ENCODE measurements at regions not wholly inside any gene's neighbourhood (a gene's known extent, or its start where the extent isn't known, plus 50 kb on each side); places are given as distances from the start of the nearest gene placed in this dataset.

- no peak for TF ChIP-seq CTCF (IDR thresholded peaks at IDR 0.05; ENCODE audit: unreplicated experiment)
- H3K27ac Mint-ChIP-seq: no peak overlapping the region
- H3K4me1 Mint-ChIP-seq (ENCODE audit: low read depth): no peaks in the 10 kb centered on the region
- no peaks in the 10 kb centered on the region for H3K36me3 Mint-ChIP-seq (ENCODE audit: insufficient read depth)
- no peaks in the 10 kb centered on the region for H3K9me3 Mint-ChIP-seq (ENCODE audit: low read depth)
- no peak overlapping the region for H3K4me3 Mint-ChIP-seq (ENCODE audit: low read depth)
- no peak for DNase-seq (ENCODE audit: low spot score, unreplicated experiment)
- peaks cover 13% of the 10 kb centered on the region for H3K27me3 Mint-ChIP-seq
These were observed 175.0 kb upstream of the PITRM1 start for GRCh38 chr10:3347413-3348182.

- no peaks in the 10 kb centered on the region for H3K4me1 Mint-ChIP-seq (ENCODE audit: low read depth)
- H3K9me3 Mint-ChIP-seq (ENCODE audit: low read depth): no peaks in the 10 kb centered on the region
- H3K4me3 Mint-ChIP-seq (ENCODE audit: low read depth): no peak overlapping the region
- H3K27me3 Mint-ChIP-seq: peaks cover 13% of the 10 kb centered on the region
- no peaks in the 10 kb centered on the region for H3K36me3 Mint-ChIP-seq (ENCODE audit: insufficient read depth)
- TF ChIP-seq CTCF (IDR thresholded peaks at IDR 0.05; ENCODE audit: unreplicated experiment): no peak
- no peak for DNase-seq (ENCODE audit: low spot score, unreplicated experiment)
- H3K27ac Mint-ChIP-seq: no peak overlapping the region
These were observed 174.3 kb upstream of the PITRM1 start for GRCh38 chr10:3346851-3347250.

- H3K36me3 Mint-ChIP-seq (ENCODE audit: insufficient read depth): no peaks in the 10 kb centered on the region
- H3K27me3 Mint-ChIP-seq: peaks cover 3% of the 10 kb centered on the region
- no peak for TF ChIP-seq CTCF (IDR thresholded peaks at IDR 0.05; ENCODE audit: unreplicated experiment)
- no peak overlapping the region for H3K27ac Mint-ChIP-seq
- peaks cover 3% of the 10 kb centered on the region for H3K4me1 Mint-ChIP-seq (ENCODE audit: low read depth)
- no peak for DNase-seq (ENCODE audit: low spot score, unreplicated experiment)
- H3K4me3 Mint-ChIP-seq (ENCODE audit: low read depth): no peak overlapping the region
- no peaks in the 10 kb centered on the region for H3K9me3 Mint-ChIP-seq (ENCODE audit: low read depth)
These were observed 170.2 kb upstream of the PITRM1 start for GRCh38 chr10:3342771-3343170.

DNA sequence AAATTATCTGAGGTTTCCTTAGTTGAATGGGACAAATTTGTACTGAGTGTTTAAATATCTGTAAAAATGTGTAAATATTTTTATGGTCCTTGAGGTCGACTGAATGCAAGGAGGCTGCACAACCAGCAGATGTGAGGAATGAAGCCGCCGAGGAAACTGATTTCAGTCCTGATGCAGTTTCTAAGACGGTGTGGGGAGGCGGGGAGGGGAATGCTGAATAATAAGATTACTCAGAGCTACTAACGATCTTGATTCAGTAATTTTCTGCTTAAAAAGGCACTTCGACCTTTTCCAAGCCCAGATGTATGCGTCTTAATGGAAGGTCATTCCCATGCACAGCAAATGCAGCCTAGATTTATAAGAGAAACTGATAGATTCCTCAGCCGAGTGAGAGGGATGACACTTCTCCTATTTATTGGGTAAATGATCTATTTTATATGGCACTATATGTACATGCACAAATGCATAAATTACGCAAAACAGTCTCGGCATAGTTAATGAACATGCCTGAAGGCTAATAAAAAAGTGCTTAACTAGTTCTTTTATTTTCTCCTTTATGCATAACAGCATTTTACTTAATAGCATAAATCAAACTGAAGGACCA, 167.6 kb upstream of the PITRM1 start:
- Mint-ChIP-seq H3K4me1 (ENCODE audit: low read depth) (peaks cover 5% of the 10 kb centered on the region), H3K27ac (no peak overlapping the region), H3K27me3 (peaks cover under 1% of the 10 kb centered on the region), H3K9me3 (ENCODE audit: low read depth) (no peaks in the 10 kb centered on the region), H3K36me3 (ENCODE audit: insufficient read depth) (no peaks in the 10 kb centered on the region), H3K4me3 (ENCODE audit: low read depth) (no peak overlapping the region)
- no peak for TF ChIP-seq CTCF (IDR thresholded peaks at IDR 0.05; ENCODE audit: unreplicated experiment)
- DNase-seq (ENCODE audit: low spot score, unreplicated experiment): no peak

GRCh38 chr10:3339531-3339950, 167.0 kb upstream of the PITRM1 start:
- no peak for TF ChIP-seq CTCF (IDR thresholded peaks at IDR 0.05; ENCODE audit: unreplicated experiment)
- H3K9me3 Mint-ChIP-seq (ENCODE audit: low read depth): no peaks in the 10 kb centered on the region
- H3K4me1 Mint-ChIP-seq (ENCODE audit: low read depth): peaks cover 5% of the 10 kb centered on the region
- H3K27me3 Mint-ChIP-seq: no peaks in the 10 kb centered on the region
- no peaks in the 10 kb centered on the region for H3K36me3 Mint-ChIP-seq (ENCODE audit: insufficient read depth)
- no peak for DNase-seq (ENCODE audit: low spot score, unreplicated experiment)
- H3K4me3 Mint-ChIP-seq (ENCODE audit: low read depth): no peak overlapping the region
- no peak overlapping the region for H3K27ac Mint-ChIP-seq
